ENCODE measurements at regions not wholly inside any gene's neighbourhood (a gene's known extent, or its start where the extent isn't known, plus 50 kb on each side); places are given as distances from the start of the nearest gene placed in this dataset.
"Not testable (repeated sequence)": the region's sequence is repeated elsewhere in the genome, so short reads cannot be mapped to it uniquely, and the experiment has no call there.

DNA sequence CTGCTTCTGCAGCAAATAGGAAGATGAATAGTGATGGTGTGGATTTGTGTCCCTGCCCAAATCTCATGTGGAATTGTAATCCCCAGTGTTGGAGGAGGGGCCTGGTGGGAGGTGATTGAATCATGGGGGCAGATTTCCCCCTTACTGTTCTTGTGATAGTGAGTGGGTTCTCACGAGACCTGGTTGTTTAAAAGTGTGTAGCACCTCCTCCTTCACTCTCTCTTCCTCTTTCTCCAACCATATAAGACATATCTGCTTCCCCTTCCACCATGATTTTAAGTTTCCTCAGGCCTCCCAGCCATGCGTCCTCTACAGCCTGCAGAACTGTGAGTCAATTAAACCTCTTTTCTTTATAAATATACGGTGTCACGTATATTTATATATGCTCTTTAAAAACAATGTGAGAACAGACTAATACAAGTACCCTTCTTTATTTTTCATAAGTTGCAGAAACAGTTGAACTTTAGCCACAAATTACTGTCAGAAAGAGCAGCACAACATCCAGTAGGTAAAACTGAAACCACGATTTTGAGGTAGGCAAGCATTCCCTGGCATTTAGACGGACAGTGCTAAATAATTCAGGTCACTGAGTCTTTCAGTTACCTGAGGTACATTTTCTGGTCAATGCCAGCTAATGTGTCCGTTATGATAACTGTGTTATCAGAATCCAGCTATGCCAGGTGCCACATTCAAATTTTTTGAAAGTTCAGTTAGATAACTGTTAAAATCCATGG, 79.3 kb upstream of the SPEF2 start:
- DNase-seq (ENCODE audit: extremely low read depth, low read depth) = no peak
- no peak overlapping the region for H3K4me3 ChIP-seq (replicated peaks; ENCODE audit: low read depth, low read length)
- TF ChIP-seq, protein P1, sequence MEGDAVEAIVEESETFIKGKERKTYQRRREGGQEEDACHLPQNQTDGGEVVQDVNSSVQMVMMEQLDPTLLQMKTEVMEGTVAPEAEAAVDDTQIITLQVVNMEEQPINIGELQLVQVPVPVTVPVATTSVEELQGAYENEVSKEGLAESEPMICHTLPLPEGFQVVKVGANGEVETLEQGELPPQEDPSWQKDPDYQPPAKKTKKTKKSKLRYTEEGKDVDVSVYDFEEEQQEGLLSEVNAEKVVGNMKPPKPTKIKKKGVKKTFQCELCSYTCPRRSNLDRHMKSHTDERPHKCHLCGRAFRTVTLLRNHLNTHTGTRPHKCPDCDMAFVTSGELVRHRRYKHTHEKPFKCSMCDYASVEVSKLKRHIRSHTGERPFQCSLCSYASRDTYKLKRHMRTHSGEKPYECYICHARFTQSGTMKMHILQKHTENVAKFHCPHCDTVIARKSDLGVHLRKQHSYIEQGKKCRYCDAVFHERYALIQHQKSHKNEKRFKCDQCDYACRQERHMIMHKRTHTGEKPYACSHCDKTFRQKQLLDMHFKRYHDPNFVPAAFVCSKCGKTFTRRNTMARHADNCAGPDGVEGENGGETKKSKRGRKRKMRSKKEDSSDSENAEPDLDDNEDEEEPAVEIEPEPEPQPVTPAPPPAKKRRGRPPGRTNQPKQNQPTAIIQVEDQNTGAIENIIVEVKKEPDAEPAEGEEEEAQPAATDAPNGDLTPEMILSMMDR (IDR thresholded peaks at IDR 0.05; ENCODE audit: low read depth, low read length, missing control alignments) = no peak

DNA sequence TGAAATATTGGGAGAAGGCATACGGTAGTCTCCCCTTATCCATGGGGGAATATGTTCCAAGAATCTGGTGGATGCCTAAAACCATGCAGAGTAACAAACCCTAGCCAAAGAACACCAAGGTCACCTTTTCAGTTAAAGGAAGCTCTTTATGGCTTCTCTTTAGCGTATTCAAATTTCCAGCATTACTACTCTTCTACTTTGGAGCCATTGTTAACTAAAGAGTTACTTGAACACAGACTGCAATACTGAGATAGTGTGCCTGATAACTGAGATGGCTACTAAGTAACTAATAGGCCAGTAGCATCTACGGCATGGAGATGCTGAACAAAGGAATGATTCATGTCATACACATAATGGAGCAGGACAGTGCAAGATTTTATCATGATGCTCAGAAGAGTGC, 84.5 kb upstream of the SPEF2 start:
- no peak overlapping the region for H3K4me3 ChIP-seq (replicated peaks; ENCODE audit: low read depth, low read length)
- DNase-seq (ENCODE audit: extremely low read depth, low read depth) = no peak
- TF ChIP-seq, protein P1 (IDR thresholded peaks at IDR 0.05; ENCODE audit: low read depth, low read length, missing control alignments) = no peak

DNA sequence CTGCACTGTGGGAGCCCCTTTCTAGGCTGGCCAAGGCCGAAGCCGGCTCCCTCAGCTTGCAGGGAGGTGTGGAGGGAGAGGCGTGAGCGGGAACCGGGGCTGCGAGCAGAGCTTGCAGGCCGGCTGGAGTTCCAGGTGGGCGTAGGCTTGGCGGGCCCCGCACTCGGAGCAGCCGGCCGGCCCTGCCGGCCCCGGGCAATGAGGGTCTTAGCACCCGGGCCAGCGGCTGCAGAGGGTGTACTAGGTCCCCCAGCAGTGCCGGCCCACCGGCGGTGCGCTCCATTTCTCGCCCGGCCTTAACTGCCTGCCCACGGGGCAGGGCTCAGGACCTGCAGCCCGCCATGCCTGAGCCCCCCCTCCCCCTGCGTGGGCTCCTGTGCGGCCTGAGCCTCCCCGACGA, 86.1 kb upstream of the SPEF2 start:
- not testable (repeated sequence) for H3K4me3 ChIP-seq (replicated peaks; ENCODE audit: low read depth, low read length); DNase-seq (ENCODE audit: extremely low read depth, low read depth)

DNA sequence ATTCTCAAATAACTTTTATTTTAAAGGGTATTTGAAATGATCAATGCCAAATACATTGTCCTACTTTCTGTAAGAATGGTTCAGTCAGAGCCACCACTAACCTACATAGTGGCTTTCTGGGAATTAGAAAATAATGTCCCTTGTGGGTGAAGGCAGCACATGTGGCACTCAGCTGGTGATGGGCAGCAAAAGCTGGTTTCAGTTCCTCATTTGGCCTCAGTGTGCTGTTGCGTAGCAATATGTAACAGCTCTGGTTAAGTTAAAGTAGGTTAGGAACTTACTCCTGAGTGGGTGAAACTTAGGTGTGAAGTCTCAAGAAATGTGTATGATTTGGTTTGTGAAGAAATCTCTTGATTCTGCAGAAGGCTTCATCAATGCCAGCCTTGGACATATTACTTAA, 99.6 kb upstream of the SPEF2 start:
- TF ChIP-seq, protein P1 (IDR thresholded peaks at IDR 0.05; ENCODE audit: low read depth, low read length, missing control alignments) = no peak
- no peak overlapping the region for H3K4me3 ChIP-seq (replicated peaks; ENCODE audit: low read depth, low read length)
- no peak for DNase-seq (ENCODE audit: extremely low read depth, low read depth)

DNA sequence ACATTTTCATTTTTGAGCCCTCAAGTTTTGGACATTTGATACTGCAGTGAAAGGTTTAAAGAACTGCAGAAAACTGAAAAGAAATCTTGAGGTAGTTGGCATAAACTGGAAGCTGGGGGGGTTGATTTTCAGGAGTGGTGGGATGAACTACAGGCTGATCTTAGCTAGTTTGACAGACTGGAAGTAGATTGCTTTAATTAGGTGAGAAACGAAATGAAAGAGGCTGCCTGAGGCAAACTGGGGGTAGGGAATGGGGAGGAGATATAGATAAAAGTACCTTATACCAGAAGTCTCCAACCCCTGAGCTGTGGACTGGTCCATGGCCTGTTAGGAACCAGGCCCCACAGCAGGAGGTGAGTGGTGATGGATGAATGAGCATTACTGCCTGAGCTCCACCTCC, 101.4 kb upstream of the SPEF2 start:
- no peak overlapping the region for H3K4me3 ChIP-seq (replicated peaks; ENCODE audit: low read depth, low read length)
- DNase-seq (ENCODE audit: extremely low read depth, low read depth) = no peak
- TF ChIP-seq, protein P1 (IDR thresholded peaks at IDR 0.05; ENCODE audit: low read depth, low read length, missing control alignments) = no peak

DNA sequence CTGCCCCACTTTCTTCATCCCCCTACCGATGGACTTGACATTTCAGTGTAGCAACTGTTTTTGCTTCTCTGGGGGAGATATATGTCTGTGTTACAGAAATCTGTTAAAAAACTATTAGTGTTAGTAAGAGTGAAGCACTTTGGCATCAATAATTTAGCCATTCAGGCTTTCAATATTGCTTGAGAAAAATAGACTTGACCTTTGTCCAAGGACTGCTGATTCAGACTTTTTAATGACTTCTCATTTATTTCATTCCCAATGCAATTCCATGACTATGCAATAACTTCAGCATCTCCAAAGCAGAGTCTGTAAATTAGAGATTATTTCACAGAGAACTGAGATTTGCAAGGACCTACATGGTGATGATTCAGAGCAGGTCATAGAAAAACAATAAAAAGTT, 104.1 kb upstream of the SPEF2 start:
- TF ChIP-seq, protein P1 (IDR thresholded peaks at IDR 0.05; ENCODE audit: low read depth, low read length, missing control alignments) = no peak

DNA sequence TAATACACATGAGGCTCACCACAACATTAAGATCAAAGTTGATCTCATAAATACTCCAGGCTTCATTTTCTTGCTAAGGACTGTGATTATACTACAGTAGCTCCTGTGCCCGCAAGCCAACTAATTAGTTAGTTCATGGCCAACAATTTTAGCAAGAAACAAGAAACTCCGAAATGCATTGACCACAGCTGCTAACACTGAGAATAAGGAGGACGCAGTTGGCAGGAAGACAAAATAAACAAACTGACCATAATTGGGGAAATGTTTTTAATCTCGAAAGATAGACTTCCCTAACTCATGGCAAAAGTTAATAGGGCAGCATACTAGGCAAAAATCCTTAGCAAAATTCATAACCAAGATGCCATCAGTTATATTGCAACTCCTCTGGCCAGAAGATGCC, 115.5 kb upstream of the SPEF2 start:
- no peak overlapping the region for H3K4me3 ChIP-seq (replicated peaks; ENCODE audit: low read depth, low read length)
- TF ChIP-seq, protein P1 (IDR thresholded peaks at IDR 0.05; ENCODE audit: low read depth, low read length, missing control alignments) = no peak
- no peak for DNase-seq (ENCODE audit: extremely low read depth, low read depth)

More for the DNA sequence above, 104.1 kb upstream of the SPEF2 start:
- DNase-seq (ENCODE audit: extremely low read depth, low read depth) = no peak
- no peak overlapping the region for H3K4me3 ChIP-seq (replicated peaks; ENCODE audit: low read depth, low read length)

Measured in HFF-Myc (cell line).